HL-60 (cell line): ENCODE measurements at regions not wholly inside any gene's neighbourhood (a gene's known extent, or its start where the extent isn't known, plus 50 kb on each side); places are given as distances from the start of the nearest gene placed in this dataset.
"Not testable (repeated sequence)": the region's sequence is repeated elsewhere in the genome, so short reads cannot be mapped to it uniquely, and the experiment has no call there.

Experiments used
- DNase-seq, 2 experiments: peaks; one replicate each; pipeline ENCODE4 v3.0.0-alpha.2; 2010 to 2020; ENCODE audit warnings: low read depth in 1 of 2, low spot score in 1 of 2
- H3K27ac ChIP-seq: fragments of 250-450 bp; sonication (Bioruptor Pico); replicated peaks from 2 replicates; pipeline ENCODE4 v1.5.1; 2020; ENCODE audit warnings: mild to moderate bottlenecking, moderate library complexity
- H3K27me3 ChIP-seq: fragments of 250-450 bp; sonication (Bioruptor Pico); 2 replicates; pipeline ENCODE4 v1.5.1; 2021; ENCODE audit warnings: mild to moderate bottlenecking, moderate library complexity; ENCODE audit not compliant: insufficient read depth, poor library complexity, severe bottlenecking
- H3K4me3 ChIP-seq: replicated peaks from 2 replicates; pipeline ENCODE4 v1.5.1; 2011; ENCODE audit warnings: mild to moderate bottlenecking, control low read depth, low read length; ENCODE audit not compliant: insufficient read depth
- CTCF ChIP-seq: IDR thresholded peaks from one replicate; pipeline ENCODE4 v1.5.1; 2011; ENCODE audit warnings: low read length, control low read depth, inconsistent platforms; ENCODE audit not compliant: insufficient read depth
- GABPA ChIP-seq: IDR thresholded peaks from 2 replicates; pipeline ENCODE4 v1.6.1; 2012; ENCODE audit warnings: low read depth
- POLR2AphosphoS5 ChIP-seq: IDR thresholded peaks from 2 replicates; pipeline ENCODE4 v1.6.1; 2012; ENCODE audit warnings: low read depth
- REST ChIP-seq: IDR thresholded peaks from 2 replicates; pipeline ENCODE4 v1.6.1; 2012; ENCODE audit warnings: low read depth; ENCODE audit not compliant: insufficient replicate concordance
- SPI1 ChIP-seq: IDR thresholded peaks from 2 replicates; pipeline ENCODE4 v1.6.1; 2012; ENCODE audit warnings: low read depth, mild to moderate bottlenecking, borderline replicate concordance

GRCh38 chr20:25867015-25867775 is 170.5 kb upstream of the ZNF337 start:
- not testable (repeated sequence) for DNase-seq, H3K27ac ChIP-seq, H3K4me3 ChIP-seq
- H3K27me3 ChIP-seq = peaks cover 16% of the 10 kb centered on the region

- Histone ChIP-seq H3K4me3 (no peak overlapping the region), H3K27me3 (peaks cover 20% of the 10 kb centered on the region), H3K27ac (no peak overlapping the region)
- TF ChIP-seq GABPA (no peak), REST (no peak), POLR2AphosphoS5 (no peak), SPI1 (no peak), CTCF (no peak)
- DNase-seq = peak; percentile 46 to 74
Observed at GRCh38 chr20:25865715-25866656, 169.3 kb upstream of the ZNF337 start.

- not testable (repeated sequence) for DNase-seq, H3K4me3 ChIP-seq, H3K27ac ChIP-seq
- H3K27me3 ChIP-seq = peaks cover 25% of the 10 kb centered on the region
Observed at GRCh38 chr20:25864963-25865714, 168.5 kb upstream of the ZNF337 start.

GRCh38 chr20:25864326-25864962 is 167.8 kb upstream of the ZNF337 start:
- no peak for DNase-seq
- Histone ChIP-seq H3K27ac (no peak overlapping the region), H3K4me3 (no peak overlapping the region), H3K27me3 (peaks cover 28% of the 10 kb centered on the region)
- TF ChIP-seq REST (no peak), POLR2AphosphoS5 (no peak), SPI1 (no peak), GABPA (no peak), CTCF (no peak)
